Stimulated activated naive CD4-positive, alpha-beta T cell (primary cell): ENCODE measurements at regions not wholly inside any gene's neighbourhood (a gene's known extent, or its start where the extent isn't known, plus 50 kb on each side); places are given as distances from the start of the nearest gene placed in this dataset.
"Not testable (repeated sequence)": the region's sequence is repeated elsewhere in the genome, so short reads cannot be mapped to it uniquely, and the experiment has no call there.

Source experiments
- DNase-seq, 6 experiments: peaks; one replicate each; lab custom pipeline; 2025; lab: John Stamatoyannopoulos, UW

GRCh38 chr19:14328406-14328805, 52.8 kb upstream of the ADGRE5 start:
- DNase-seq = no peak

GRCh38 chr19:14327061-14327460, 54.2 kb upstream of the ADGRE5 start:
- not testable (repeated sequence) for DNase-seq

- DNase-seq = no peak
Measured at GRCh38 chr19:14325863-14326262, 55.4 kb upstream of the ADGRE5 start.

GRCh38 chr19:14325134-14325533, 56.1 kb upstream of the ADGRE5 start:
- no peak for DNase-seq

- no peak for DNase-seq
Measured at GRCh38 chr19:14322889-14323463, 58.3 kb upstream of the ADGRE5 start.

- no peak for DNase-seq
Measured at GRCh38 chr19:14320253-14320652, 61.0 kb upstream of the ADGRE5 start.

GRCh38 chr19:14319720-14320119, 61.5 kb upstream of the ADGRE5 start:
- DNase-seq = not testable (repeated sequence)

- DNase-seq = no peak
Measured at GRCh38 chr19:14318873-14319272, 62.4 kb upstream of the ADGRE5 start.

GRCh38 chr19:14317157-14317556, 64.1 kb upstream of the ADGRE5 start:
- no peak for DNase-seq

- no peak for DNase-seq
Measured at GRCh38 chr19:14315433-14315832, 65.8 kb upstream of the ADGRE5 start.

- DNase-seq = no peak
Measured at GRCh38 chr19:14310055-14310454, 71.2 kb upstream of the ADGRE5 start.

GRCh38 chr19:14305706-14306105, 75.5 kb upstream of the ADGRE5 start:
- DNase-seq = no peak

GRCh38 chr19:14301150-14301549, 80.1 kb upstream of the ADGRE5 start:
- DNase-seq = no peak

- no peak for DNase-seq
Measured at GRCh38 chr19:14300303-14300702, 80.9 kb upstream of the ADGRE5 start.

- not testable (repeated sequence) for DNase-seq
Measured at GRCh38 chr19:14299224-14299827, 81.9 kb upstream of the ADGRE5 start.

- not testable (repeated sequence) for DNase-seq
Measured at GRCh38 chr19:14297883-14298576, 83.2 kb upstream of the ADGRE5 start.

GRCh38 chr19:14294974-14295373, 86.3 kb upstream of the ADGRE5 start:
- DNase-seq = peak in 1 of 6 experiments; percentile 4

- DNase-seq = not testable (repeated sequence)
Measured at GRCh38 chr19:14293816-14294170, 87.5 kb upstream of the ADGRE5 start.

- DNase-seq = not testable (repeated sequence)
Measured at GRCh38 chr19:14293101-14293815, 87.3 kb upstream of the ADGRL1 start.

GRCh38 chr19:14289810-14290209, 83.8 kb upstream of the ADGRL1 start:
- DNase-seq = not testable (repeated sequence)

GRCh38 chr19:14287837-14288236, 81.9 kb upstream of the ADGRL1 start:
- DNase-seq = not testable (repeated sequence)

- DNase-seq = not testable (repeated sequence)
Measured at GRCh38 chr19:14286594-14286993, 80.6 kb upstream of the ADGRL1 start.

- DNase-seq = not testable (repeated sequence)
Measured at GRCh38 chr19:14285726-14286125, 79.8 kb upstream of the ADGRL1 start.
